ENCODE measurements at regions not wholly inside any gene's neighbourhood (a gene's known extent, or its start where the extent isn't known, plus 50 kb on each side); places are given as distances from the start of the nearest gene placed in this dataset.

DNA sequence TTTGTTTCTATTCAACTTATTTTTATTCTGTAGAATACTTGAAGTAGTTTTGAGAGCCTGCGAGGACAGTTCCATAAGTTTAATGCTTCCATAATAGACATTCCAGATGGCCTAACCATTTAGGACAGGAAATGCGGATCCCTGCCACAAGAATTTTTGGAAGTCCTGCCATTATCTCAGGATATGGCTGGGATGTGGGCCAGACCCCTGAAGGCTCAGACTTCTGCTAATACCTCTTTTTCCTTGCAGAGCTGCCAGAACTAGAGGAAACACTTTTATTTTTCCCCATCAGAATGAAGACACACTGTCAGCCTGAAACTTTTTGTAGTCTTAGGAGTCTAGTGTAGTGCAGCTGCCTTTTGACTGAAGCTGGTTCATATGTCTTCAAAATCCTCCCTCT is 806.5 kb downstream of the TDRD15 start:
- intact Hi-C loops (cut with DNase I): no loop called here
- DNase-seq (ENCODE audit: low spot score): no peak

GRCh38 chr2:21939967-21940366 is 816.2 kb downstream of the TDRD15 start:
- intact Hi-C loops (cut with DNase I): no loop called here
- DNase-seq (ENCODE audit: low spot score): no peak

DNA sequence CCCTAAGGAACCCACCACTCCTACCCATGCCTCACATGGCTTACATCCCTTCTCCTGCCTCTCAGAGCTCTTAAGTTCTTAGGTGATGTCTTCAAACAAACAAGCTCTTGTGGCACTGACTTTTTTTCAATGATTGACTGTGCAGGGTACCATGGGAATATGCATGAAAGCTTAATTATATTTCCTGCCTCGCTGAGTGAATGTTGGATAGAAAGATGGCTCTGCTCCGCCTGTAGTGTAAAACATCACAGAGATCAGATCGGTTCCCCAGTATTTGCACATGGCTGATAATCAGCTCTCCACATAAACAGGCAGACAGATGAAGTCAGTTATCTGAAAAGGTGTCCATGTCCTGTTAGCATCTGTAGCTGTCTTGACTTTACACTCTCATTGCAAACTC is 820.8 kb downstream of the TDRD15 start:
- intact Hi-C loops (cut with DNase I): no loop called here
- no peak for DNase-seq (ENCODE audit: low spot score)

- no peak for DNase-seq (ENCODE audit: low spot score)
- intact Hi-C loops (cut with DNase I): no loop called here
Observed at GRCh38 chr2:21945658-21946057, 821.9 kb downstream of the TDRD15 start.

DNA sequence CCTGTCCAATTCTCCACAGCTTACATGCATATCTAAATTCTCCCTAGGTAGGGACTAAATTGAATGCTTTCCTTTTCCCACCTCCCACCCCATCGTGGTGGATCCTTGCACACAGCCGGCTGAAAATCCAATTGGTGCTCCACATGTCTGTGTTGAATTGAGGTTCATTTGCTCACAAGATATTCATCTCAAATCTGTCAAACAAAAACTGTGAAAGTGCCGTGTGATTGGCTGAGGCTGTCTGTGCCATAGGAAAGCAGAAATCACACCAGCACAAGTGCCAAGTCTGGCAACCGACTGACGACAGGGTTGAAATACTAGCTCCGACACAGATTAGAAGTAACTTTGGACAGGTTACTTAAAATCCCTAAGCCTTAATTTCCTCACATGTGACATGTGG is 823.3 kb downstream of the TDRD15 start:
- intact Hi-C loops (cut with DNase I): no loop called here
- DNase-seq (ENCODE audit: low spot score): no peak

DNA sequence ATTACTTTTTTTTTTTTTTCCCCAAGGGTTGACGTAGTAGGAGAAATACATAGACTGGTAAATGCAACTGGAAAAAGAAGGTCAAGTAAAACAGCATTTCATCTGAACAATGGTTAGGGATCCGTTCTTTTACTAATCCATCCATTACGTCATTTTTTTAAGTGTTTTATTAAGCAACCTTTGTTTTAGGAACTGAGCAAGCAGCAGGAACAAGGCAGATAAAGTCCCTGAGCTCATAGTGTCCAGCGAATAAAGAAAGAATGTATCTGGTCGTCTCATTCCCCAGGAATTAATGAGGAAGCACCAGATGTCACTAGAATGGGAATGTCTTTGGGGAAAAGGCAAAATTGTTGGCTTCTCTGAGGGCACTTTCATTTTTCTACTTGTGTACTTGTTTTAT is 842.4 kb downstream of the TDRD15 start:
- intact Hi-C loops (cut with DNase I): no loop called here

GRCh38 chr2:21970971-21971370 is 847.2 kb downstream of the TDRD15 start:
- DNase-seq (ENCODE audit: low spot score): no peak
- intact Hi-C loops (cut with DNase I): no loop called here

More for the DNA sequence above, 842.4 kb downstream of the TDRD15 start:
- no peak for DNase-seq (ENCODE audit: low spot score)

GRCh38 chr2:21972586-21972985 is 848.8 kb downstream of the TDRD15 start:
- DNase-seq (ENCODE audit: low spot score): no peak
- intact Hi-C loops (cut with DNase I): no loop called here

- intact Hi-C loops (cut with DNase I): no loop called here
Observed at GRCh38 chr2:21981127-21981526, 857.4 kb downstream of the TDRD15 start.

DNA sequence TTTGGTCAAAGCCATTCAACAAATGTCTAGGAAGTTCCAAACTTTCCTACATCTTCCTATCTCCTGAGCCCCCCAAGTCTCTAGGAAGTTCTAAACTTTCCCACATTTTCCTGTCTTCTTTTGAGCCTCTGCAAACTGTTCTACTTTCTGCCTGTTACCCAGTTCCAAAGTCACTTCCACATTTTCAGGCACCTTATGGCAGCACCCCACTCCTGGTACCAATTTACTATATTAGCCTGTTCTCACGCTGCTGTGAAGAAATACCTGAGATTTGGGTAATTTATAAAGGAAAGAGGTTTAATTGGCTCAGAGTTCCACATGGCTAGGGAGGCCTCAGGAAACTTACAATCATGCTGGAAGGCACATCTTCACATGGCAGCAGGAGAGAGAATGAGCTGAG is 869.2 kb downstream of the TDRD15 start:
- no peak for DNase-seq (ENCODE audit: low spot score)
- intact Hi-C loops (cut with DNase I): no loop called here

More at GRCh38 chr2:21981127-21981526, 857.4 kb downstream of the TDRD15 start:
- DNase-seq (ENCODE audit: low spot score): no peak

- no peak for DNase-seq (ENCODE audit: low spot score)
- intact Hi-C loops (cut with DNase I): no loop called here
Observed at GRCh38 chr2:21996339-21996738, 872.6 kb downstream of the TDRD15 start.

- intact Hi-C loops (cut with DNase I): no loop called here
- DNase-seq (ENCODE audit: low spot score): no peak
Observed at GRCh38 chr2:21999522-21999921, 875.8 kb downstream of the TDRD15 start.

GRCh38 chr2:22002066-22002465 is 878.3 kb downstream of the TDRD15 start:
- no peak for DNase-seq (ENCODE audit: low spot score)
- intact Hi-C loops (cut with DNase I): no loop called here

GRCh38 chr2:22003270-22003669 is 879.5 kb downstream of the TDRD15 start:
- no peak for DNase-seq (ENCODE audit: low spot score)
- intact Hi-C loops (cut with DNase I): no loop called here

DNA sequence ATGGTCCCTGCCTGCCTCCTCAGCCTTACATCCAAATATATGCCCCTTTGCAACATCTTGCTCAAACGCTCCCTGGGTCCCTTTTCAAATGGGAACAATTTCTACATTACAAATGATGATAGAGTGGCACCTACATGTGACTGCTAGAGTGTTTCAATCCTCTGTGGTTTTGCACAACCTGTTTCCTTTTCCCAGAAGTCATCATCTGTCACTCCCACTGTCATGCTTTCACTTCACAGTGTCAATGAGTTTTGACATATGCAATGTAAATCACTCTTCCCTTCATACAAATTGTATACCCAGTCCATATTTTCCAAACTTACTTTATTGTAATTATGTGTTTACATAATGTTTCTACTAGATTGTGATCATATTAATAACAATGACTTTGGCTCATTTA is 887.3 kb downstream of the TDRD15 start:
- no peak for DNase-seq (ENCODE audit: low spot score)
- intact Hi-C loops (cut with DNase I): no loop called here

- intact Hi-C loops (cut with DNase I): no loop called here
- DNase-seq (ENCODE audit: low spot score): no peak
Observed at GRCh38 chr2:22020091-22020742, 896.4 kb downstream of the TDRD15 start.

DNA sequence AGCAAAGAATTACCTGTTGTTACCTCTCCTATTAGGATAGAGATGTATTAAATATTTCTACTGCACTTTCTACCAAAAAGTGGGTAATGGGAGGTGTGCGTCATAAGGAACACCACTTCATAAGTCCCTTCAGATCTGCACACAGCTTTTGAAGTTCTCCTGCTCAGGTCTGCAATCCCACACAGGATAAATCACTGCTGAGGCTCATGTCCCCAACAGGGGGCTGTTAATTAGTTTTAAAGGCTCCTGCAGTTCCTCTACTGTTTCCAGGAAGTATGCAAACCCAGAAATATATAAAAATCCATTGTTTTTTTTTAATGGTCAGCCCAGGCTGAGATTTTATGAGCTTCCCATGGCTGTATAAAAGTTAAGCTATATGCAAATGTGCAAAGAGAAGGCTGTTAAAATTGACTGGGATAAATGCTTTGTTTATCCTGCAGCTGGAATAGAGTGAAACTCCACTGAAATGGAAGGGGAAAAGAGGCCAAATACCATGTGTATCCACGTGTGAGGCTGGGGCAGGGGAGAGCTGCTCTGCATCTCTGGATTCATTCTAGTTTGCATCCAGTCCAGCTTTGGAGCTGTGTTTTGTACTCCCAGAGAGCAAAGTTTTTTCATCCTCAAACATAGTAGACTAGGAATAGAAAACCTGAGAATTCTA is 903.7 kb downstream of the TDRD15 start:
- intact Hi-C loops (cut with DNase I): no loop called here
- no peak for DNase-seq (ENCODE audit: low spot score)

DNA sequence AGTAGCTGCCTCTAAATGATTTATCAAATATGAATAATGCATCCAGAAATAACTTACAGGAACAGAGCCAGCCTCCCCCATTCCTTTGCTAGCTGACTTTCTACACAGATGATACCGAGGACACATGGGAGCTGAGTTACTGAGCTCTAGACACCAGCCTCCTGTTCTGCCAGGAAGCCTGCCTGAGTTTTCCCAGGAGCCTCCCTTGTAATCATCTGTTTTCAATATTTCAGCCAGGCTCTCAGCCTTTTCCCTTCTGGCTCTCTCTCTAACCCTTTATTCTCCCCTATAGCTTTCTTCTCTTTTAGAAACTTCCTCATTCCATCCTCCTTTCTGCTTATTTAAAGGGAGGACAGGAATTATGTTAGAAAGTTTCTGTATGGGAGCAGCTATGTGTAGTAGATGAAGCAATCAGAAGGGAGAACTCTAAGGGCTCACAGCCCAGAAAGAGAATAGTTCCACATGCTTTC is 911.6 kb downstream of the TDRD15 start:
- intact Hi-C loops (cut with DNase I): no loop called here
- no peak for DNase-seq (ENCODE audit: low spot score)

DNA sequence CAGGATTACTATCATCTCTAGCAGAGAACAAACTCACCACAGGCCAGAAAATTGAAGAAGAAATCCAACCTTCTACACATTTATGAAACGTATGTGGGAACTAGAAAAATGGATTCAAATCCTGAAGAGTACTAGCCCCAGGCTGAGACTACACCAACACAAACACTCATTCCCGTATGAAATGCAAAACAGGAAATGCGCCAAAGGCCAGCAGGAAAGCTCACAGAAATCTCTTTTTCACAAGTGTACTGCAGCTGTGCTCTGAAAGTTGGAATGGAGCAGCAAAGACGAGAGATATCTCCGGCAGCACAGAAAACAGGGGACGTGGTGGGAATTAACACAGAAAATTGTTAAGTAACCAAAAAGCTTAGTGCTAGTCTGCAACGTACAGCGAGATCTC is 913.5 kb downstream of the TDRD15 start:
- intact Hi-C loops (cut with DNase I): no loop called here
- DNase-seq (ENCODE audit: low spot score): no peak

DNA sequence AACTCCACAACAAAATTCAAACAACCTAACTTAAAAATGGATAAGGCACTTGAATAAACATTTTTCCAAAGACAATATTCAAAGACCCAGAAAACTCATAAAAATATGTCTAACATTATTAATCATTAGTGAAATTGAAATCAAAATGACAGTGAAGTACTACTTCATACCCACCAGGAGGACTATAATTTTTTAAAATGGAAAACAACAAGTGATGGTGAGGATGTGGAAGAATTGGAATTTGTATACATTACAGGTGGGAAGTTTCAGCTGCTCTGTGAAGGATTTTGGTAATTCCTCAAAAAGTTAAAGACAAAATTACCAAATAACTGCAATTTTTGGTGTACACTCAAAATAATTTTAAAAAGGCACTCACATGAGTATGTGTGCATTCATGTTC is 920.0 kb downstream of the TDRD15 start:
- intact Hi-C loops (cut with DNase I): no loop called here
- DNase-seq (ENCODE audit: low spot score): no peak

DNA sequence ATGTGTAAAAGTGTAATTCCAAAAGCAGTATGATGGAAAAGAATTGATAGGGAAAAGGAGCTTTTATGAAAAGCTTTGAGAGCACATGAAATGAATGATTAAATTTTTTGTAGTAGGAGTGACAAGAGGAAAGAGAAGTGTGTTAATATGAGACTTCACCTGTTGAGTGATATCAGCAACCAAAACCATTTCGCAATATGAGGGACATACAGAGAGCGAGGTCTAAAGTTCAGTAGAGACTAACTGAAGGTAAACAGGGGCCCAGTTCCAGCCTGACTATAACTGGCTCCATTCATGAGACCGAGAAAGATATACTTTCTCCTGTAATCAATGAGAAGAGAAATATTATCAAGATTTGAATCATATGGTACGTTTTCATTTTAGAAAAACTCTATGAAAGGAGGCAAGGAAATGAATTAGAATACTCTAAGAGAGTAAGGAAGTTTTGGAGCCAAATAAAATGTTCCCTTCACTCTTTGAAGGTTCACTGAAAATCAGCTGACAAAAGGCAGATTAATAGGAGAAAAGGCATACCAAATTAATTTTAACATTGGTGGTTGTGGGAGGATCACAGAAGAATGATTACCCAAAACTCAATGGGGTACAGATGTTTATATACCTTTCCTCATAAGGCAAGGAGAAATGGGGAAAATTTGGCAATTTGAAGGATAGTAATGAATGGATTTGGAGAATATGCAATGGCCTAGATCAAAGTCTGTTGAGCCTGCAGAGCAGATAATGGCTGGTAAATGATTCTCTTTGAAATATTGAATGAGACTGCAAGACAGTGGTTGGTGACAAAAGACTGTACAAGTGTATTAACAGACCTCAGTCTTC is 932.2 kb downstream of the TDRD15 start:
- intact Hi-C loops (cut with DNase I): no loop called here
- no peak for DNase-seq (ENCODE audit: low spot score)
